Transverse colon (tissue), 4 donors: ENCODE measurements at regions not wholly inside any gene's neighbourhood (a gene's known extent, or its start where the extent isn't known, plus 50 kb on each side); places are given as distances from the start of the nearest gene placed in this dataset.

Source experiments
- DNase-seq: peaks from one replicate; pipeline ENCODE4 v3.0.0-alpha.2; 2019
- H3K27ac ChIP-seq, 4 donors: fragments of 200-600 bp; sonication (generic); 2 replicates each; pipeline ENCODE4 v1.5.1; 2016 to 2018; ENCODE audit warnings: inconsistent platforms in 4 of 4
- H3K27me3 ChIP-seq: fragments of 200-600 bp; sonication (generic); 2 replicates; pipeline ENCODE4 v1.5.1; 2017; ENCODE audit warnings: inconsistent platforms
- H3K36me3 ChIP-seq, 4 donors: fragments of 200-600 bp; sonication (generic); 2 replicates each; pipeline ENCODE4 v1.5.1; 2017 to 2019; ENCODE audit warnings: inconsistent platforms in 4 of 4
- H3K4me1 ChIP-seq, 4 donors: fragments of 200-600 bp; sonication (generic); 2 replicates each; pipeline ENCODE4 v1.5.1; 2017 to 2020; ENCODE audit warnings: inconsistent platforms in 4 of 4
- H3K4me3 ChIP-seq, 4 donors: fragments of 200-600 bp; sonication (generic); 1 replicate in 1 of 4; 2 replicates in 3 of 4; pipeline versions ENCODE4 v1.5.1 to v1.6.1; 2017 to 2019; ENCODE audit warnings: inconsistent platforms in 4 of 4
- H3K9me3 ChIP-seq, 2 donors: fragments of 200-600 bp; sonication (generic); 2 replicates each; pipeline ENCODE4 v1.5.1; 2017 to 2019; ENCODE audit warnings: inconsistent platforms in 2 of 2
- EP300 ChIP-seq: sonication (generic); formaldehyde crosslinking; IDR thresholded peaks from one replicate; pipeline ENCODE4 v1.6.1; 2017; ENCODE audit warnings: antibody characterized with exemption, low read depth
- POLR2A ChIP-seq: fragments of 450-650 bp; IDR thresholded peaks from one replicate; pipeline ENCODE4 v1.6.1; 2016; ENCODE audit warnings: antibody characterized with exemption, mild to moderate bottlenecking, moderate library complexity
- POLR2AphosphoS5 ChIP-seq, 3 donors: sonication (generic); formaldehyde crosslinking; IDR thresholded peaks; one replicate each; pipeline ENCODE4 v1.6.1; 2016; ENCODE audit warnings: antibody characterized with exemption in 3 of 3
- WGBS, 2 donors: methylation state at CpG; one replicate each; pipeline ENCODE4 v1.1.5; 2018; ENCODE audit warnings: low coverage in 1 of 2; 5-methylcytosine and 5-hydroxymethylcytosine counted together
- in situ Hi-C, 4 donors: fragments of 200-750 bp; cut with MboI; loops; one replicate each; pipeline versions ENCODE4 v1.15.0 to v1.15.1; 2017; ENCODE audit warnings: low sequenced_read_pairs in 3 of 4, low pct_ligation_motif_present in 1 of 4, low pct_unique_long_range_greater_than_20kb in 1 of 4
- intact Hi-C: fragments of 100-400 bp; cut with DNase I; formaldehyde crosslinking; loops from one replicate; pipeline ENCODE4 v1.15.1; 2023; ENCODE audit warnings: low total_unique reads
- TF ChIP-seq, protein P1 (sequence below), 5 experiments: fragments of 200-600 bp in 3 of 5; fragments of 450-650 bp in 2 of 5; sonication (generic) in 3 of 5; IDR thresholded peaks; 1 replicate in 2 of 5; 2 replicates in 3 of 5; pipeline ENCODE4 v1.5.1; 2016 to 2017; ENCODE audit warnings: antibody characterized with exemption in 5 of 5, inconsistent platforms in 3 of 5, mild to moderate bottlenecking in 2 of 5, moderate library complexity in 1 of 5

DNA sequence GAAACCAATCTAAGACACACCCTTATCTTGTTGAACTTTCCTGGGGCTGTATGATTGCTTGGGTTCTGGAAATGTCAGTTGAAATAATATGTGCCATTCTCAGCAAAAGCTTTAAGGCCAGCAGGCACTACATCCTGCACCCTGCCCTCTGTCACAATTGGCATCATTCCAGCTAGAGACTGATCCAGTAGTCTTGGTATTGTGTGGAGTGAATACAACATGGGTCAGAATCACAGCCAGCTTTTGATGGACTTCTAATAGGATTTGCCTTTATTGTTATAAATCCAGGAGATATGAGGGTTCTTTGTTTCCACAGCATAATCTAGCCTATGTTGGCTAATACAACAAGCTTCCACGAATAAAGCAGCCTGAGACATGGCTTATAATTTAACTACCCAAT lies 617.0 kb upstream of the CDH2 start:
- Histone ChIP-seq H3K36me3 (no peaks in the 10 kb centered on the region), H3K27ac (no peak overlapping the region), H3K4me1 (no peaks in the 10 kb centered on the region), H3K9me3 (no peaks in the 10 kb centered on the region), H3K4me3 (no peak overlapping the region), H3K27me3 (no peaks in the 10 kb centered on the region)
- intact Hi-C loops (no loop called here), in situ Hi-C loops (loop anchor here in 1 of 4 donors (25.0 kb wide), 1 partner anchor 132 kb away; no protein-coding TSS in a partner anchor)
- 43 to 54% methylated on average over 1 of the region's 1 CpG for WGBS, 2 donors
- no peak for TF ChIP-seq POLR2A
- TF ChIP-seq, protein P1, sequence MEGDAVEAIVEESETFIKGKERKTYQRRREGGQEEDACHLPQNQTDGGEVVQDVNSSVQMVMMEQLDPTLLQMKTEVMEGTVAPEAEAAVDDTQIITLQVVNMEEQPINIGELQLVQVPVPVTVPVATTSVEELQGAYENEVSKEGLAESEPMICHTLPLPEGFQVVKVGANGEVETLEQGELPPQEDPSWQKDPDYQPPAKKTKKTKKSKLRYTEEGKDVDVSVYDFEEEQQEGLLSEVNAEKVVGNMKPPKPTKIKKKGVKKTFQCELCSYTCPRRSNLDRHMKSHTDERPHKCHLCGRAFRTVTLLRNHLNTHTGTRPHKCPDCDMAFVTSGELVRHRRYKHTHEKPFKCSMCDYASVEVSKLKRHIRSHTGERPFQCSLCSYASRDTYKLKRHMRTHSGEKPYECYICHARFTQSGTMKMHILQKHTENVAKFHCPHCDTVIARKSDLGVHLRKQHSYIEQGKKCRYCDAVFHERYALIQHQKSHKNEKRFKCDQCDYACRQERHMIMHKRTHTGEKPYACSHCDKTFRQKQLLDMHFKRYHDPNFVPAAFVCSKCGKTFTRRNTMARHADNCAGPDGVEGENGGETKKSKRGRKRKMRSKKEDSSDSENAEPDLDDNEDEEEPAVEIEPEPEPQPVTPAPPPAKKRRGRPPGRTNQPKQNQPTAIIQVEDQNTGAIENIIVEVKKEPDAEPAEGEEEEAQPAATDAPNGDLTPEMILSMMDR (IDR thresholded peaks at IDR 0.05): no peak
- TF ChIP-seq EP300: no peak
- no peak for TF ChIP-seq POLR2AphosphoS5 (IDR thresholded peaks at IDR 0.05)
- no peak for DNase-seq

DNA sequence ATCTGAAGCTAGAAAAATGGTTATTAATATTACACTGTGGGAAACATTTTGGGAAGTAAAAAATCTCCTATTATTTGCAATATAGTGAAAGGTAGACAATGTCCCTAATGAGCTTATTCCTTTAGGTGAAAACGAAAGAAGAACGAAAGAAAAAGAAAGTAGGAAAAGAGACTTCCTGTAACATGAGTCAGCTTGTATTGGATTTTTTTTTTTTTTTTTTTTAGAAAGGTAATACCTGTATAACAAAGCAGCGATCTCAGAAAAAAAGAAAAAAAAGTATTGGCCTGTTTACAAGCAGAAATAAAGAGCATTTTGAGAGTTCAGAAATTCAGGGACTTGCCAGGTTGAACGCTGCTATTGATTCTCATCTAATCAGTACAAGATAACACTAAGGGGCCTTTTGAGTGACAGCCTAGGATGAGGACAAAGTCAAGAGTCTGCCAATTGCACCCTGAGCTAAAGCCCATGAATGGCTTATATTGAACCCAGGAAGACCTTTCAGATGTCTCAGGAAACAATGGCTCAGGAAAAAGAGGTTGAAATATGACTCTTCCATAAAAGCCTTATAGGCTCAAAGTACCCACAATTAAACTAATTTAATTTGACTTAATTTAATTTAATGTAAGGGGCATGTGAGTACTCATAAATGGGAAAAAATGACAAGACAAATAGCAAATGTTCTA lies 615.6 kb upstream of the CDH2 start:
- H3K27me3 ChIP-seq: no peaks in the 10 kb centered on the region
- DNase-seq: no peak
- H3K9me3 ChIP-seq: no peaks in the 10 kb centered on the region
- no peaks in the 10 kb centered on the region for H3K4me1 ChIP-seq
- in situ Hi-C loops (loop anchor here in 1 of 4 donors (25.0 kb wide), 1 partner anchor 130 kb away; no protein-coding TSS in a partner anchor), intact Hi-C loops (no loop called here)
- WGBS, 2 donors: 47 to 62% methylated on average over 4 of the region's 4 CpGs
- no peak overlapping the region for H3K27ac ChIP-seq
- TF ChIP-seq POLR2A: no peak
- TF ChIP-seq POLR2AphosphoS5 (IDR thresholded peaks at IDR 0.05): no peak
- TF ChIP-seq, protein P1 (IDR thresholded peaks at IDR 0.05): no peak
- TF ChIP-seq EP300: no peak
- H3K36me3 ChIP-seq: no peaks in the 10 kb centered on the region
- H3K4me3 ChIP-seq: no peak overlapping the region

DNA sequence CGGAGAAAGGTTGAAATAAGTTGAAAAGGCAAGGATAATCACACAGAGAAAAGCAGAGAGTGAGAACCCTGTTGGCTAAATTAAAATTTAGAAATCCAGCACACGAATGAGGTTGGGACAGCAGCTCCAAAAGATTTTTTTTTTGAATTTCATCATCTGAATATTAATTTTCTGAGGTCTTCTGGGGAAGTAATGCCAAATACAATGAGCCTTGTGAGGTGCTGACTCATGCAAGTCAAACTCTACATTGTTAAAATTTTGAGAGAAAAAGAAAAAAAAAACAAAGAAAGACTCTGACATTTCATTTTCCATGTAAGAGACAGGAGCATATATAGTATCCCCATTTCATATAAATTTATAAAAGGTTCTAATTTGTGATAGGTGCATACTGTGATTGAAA lies 614.2 kb upstream of the CDH2 start:
- Histone ChIP-seq H3K27ac (no peak overlapping the region), H3K9me3 (no peaks in the 10 kb centered on the region), H3K4me1 (no peaks in the 10 kb centered on the region), H3K4me3 (no peak overlapping the region), H3K27me3 (no peaks in the 10 kb centered on the region), H3K36me3 (no peaks in the 10 kb centered on the region)
- intact Hi-C loops: no loop called here
- TF ChIP-seq, protein P1 (IDR thresholded peaks at IDR 0.05): no peak
- TF ChIP-seq EP300 (no peak), POLR2AphosphoS5 (IDR thresholded peaks at IDR 0.05) (no peak), POLR2A (no peak)
- 57 to 59% methylated on average over 2 of the region's 2 CpGs for WGBS, 2 donors
- DNase-seq: no peak
- in situ Hi-C loops: loop anchor here in 1 of 4 donors (25.0 kb wide), 1 partner anchor 129 kb away; no protein-coding TSS in a partner anchor

- in situ Hi-C loops: loop anchor here in 1 of 4 donors (25.0 kb wide), 1 partner anchor 127 kb away; no protein-coding TSS in a partner anchor
Observed at GRCh38 chr18:28789502-28789901, 612.6 kb upstream of the CDH2 start.

More at GRCh38 chr18:28789502-28789901, 612.6 kb upstream of the CDH2 start:
- TF ChIP-seq POLR2A (no peak), EP300 (no peak), POLR2AphosphoS5 (IDR thresholded peaks at IDR 0.05) (no peak)
- TF ChIP-seq, protein P1 (IDR thresholded peaks at IDR 0.05): no peak
- no peaks in the 10 kb centered on the region for H3K4me1 ChIP-seq
- H3K4me3 ChIP-seq: no peak overlapping the region
- no peak overlapping the region for H3K27ac ChIP-seq
- H3K36me3 ChIP-seq: no peaks in the 10 kb centered on the region
- H3K27me3 ChIP-seq: no peaks in the 10 kb centered on the region
- intact Hi-C loops: no loop called here
- 72 to 81% methylated on average over 5 of the region's 5 CpGs for WGBS, 2 donors
- H3K9me3 ChIP-seq: no peaks in the 10 kb centered on the region
- no peak for DNase-seq
